ENCODE measurements at regions not wholly inside any gene's neighbourhood (a gene's known extent, or its start where the extent isn't known, plus 50 kb on each side); places are given as distances from the start of the nearest gene placed in this dataset.
"Not testable (repeated sequence)": the region's sequence is repeated elsewhere in the genome, so short reads cannot be mapped to it uniquely, and the experiment has no call there.

- H3K9me3 ChIP-seq (ENCODE audit: low read length) = no peaks in the 10 kb centered on the region
- no peak for TF ChIP-seq GABPA (IDR thresholded peaks at IDR 0.05; ENCODE audit: low read depth, low read length)
- TF ChIP-seq GABPA (CRISPR knock-in tag; IDR thresholded peaks at IDR 0.05; ENCODE audit: low read depth) = no peak
- TF ChIP-seq GZF1 (CRISPR knock-in tag; IDR thresholded peaks at IDR 0.05) = no peak
- TF ChIP-seq, protein P1, sequence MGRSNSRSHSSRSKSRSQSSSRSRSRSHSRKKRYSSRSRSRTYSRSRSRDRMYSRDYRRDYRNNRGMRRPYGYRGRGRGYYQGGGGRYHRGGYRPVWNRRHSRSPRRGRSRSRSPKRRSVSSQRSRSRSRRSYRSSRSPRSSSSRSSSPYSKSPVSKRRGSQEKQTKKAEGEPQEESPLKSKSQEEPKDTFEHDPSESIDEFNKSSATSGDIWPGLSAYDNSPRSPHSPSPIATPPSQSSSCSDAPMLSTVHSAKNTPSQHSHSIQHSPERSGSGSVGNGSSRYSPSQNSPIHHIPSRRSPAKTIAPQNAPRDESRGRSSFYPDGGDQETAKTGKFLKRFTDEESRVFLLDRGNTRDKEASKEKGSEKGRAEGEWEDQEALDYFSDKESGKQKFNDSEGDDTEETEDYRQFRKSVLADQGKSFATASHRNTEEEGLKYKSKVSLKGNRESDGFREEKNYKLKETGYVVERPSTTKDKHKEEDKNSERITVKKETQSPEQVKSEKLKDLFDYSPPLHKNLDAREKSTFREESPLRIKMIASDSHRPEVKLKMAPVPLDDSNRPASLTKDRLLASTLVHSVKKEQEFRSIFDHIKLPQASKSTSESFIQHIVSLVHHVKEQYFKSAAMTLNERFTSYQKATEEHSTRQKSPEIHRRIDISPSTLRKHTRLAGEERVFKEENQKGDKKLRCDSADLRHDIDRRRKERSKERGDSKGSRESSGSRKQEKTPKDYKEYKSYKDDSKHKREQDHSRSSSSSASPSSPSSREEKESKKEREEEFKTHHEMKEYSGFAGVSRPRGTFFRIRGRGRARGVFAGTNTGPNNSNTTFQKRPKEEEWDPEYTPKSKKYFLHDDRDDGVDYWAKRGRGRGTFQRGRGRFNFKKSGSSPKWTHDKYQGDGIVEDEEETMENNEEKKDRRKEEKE (IDR thresholded peaks at IDR 0.05) = no peak
- TF ChIP-seq KLF15 (CRISPR knock-in tag; IDR thresholded peaks at IDR 0.05; ENCODE audit: borderline replicate concordance) = no peak
- no peak for TF ChIP-seq RFXAP (CRISPR knock-in tag; IDR thresholded peaks at IDR 0.05; ENCODE audit: borderline replicate concordance)
- no peak for TF ChIP-seq TBX2 (CRISPR knock-in tag; IDR thresholded peaks at IDR 0.05; ENCODE audit: borderline replicate concordance)
- no peak for TF ChIP-seq ZNF564 (CRISPR knock-in tag; IDR thresholded peaks at IDR 0.05)
- no peak for TF ChIP-seq RARA (CRISPR knock-in tag; IDR thresholded peaks at IDR 0.05)
- TF ChIP-seq ATF3 (CRISPR knock-in tag; IDR thresholded peaks at IDR 0.05) = no peak
- TF ChIP-seq ZBTB37 (CRISPR knock-in tag; IDR thresholded peaks at IDR 0.05) = no peak
- TF ChIP-seq ZNF878 (CRISPR knock-in tag; IDR thresholded peaks at IDR 0.05) = no peak
- DNase-seq (ENCODE audit: low spot score) = no peak
- in situ Hi-C loops (cut with HindIII; ENCODE audit: extremely low pct_ligation_motif_present, low pct_unique_long_range_greater_than_20kb) = no loop called here
- H3K4me1 ChIP-seq (ENCODE audit: insufficient read depth, low read length) = no peaks in the 10 kb centered on the region
- CTCF ChIA-PET (ENCODE audit: low intra/inter-chr PET ratio, low total read pairs) = no interaction called here
- no peak for ATAC-seq
- H3K9ac ChIP-seq (ENCODE audit: insufficient read depth, low read depth, low read length) = no peak overlapping the region
- H2AFZ ChIP-seq (ENCODE audit: low read length) = no peak overlapping the region
- POLR2A ChIA-PET = no interaction called here
- H3K4me3 ChIP-seq (replicated peaks in 1 of 3; ENCODE audit: insufficient read depth in 1 of 3, low read depth in 2 of 3, low read length in 3 of 3) = no peak overlapping the region
- H3K4me2 ChIP-seq (ENCODE audit: low read depth, low read length) = no peak overlapping the region
- no peaks in the 10 kb centered on the region for H3K27me3 ChIP-seq (ENCODE audit: control insufficient read depth in 1 of 2, insufficient read depth in 2 of 2, low read length in 2 of 2)
- FAIRE-seq = no peak
- H3K27ac ChIP-seq (ENCODE audit: extremely low read length, insufficient read depth, low read length) = no peak overlapping the region
- under 1% methylated on average over 2 of the region's 2 CpGs for WGBS (ENCODE audit: low lambda C conversion rate)
- H3K36me3 ChIP-seq (replicated peaks in 1 of 2; ENCODE audit: control insufficient read depth in 1 of 2, insufficient read depth in 2 of 2, low read length in 2 of 2) = no peaks in the 10 kb centered on the region
- no peaks in the 10 kb centered on the region for H4K20me1 ChIP-seq (ENCODE audit: insufficient read depth, low read length)
- intact Hi-C loops (cut with micrococcal nuclease; ENCODE audit: unreplicated experiment) = no loop called here
- no peaks in the 10 kb centered on the region for H3K79me2 ChIP-seq (ENCODE audit: insufficient read depth, low read length)
- BruUV-seq (replicated peaks) = no TSS peak
Measured at GRCh38 chr3:89533275-89533674, 425.9 kb downstream of the EPHA3 start.

GRCh38 chr3:89554587-89554986, 447.2 kb downstream of the EPHA3 start:
- H3K79me2 ChIP-seq (ENCODE audit: insufficient read depth, low read length); CTCF ChIA-PET (ENCODE audit: low intra/inter-chr PET ratio, low total read pairs); H4K20me1 ChIP-seq (ENCODE audit: insufficient read depth, low read length); H3K36me3 ChIP-seq (replicated peaks in 1 of 2; ENCODE audit: control insufficient read depth in 1 of 2, insufficient read depth in 2 of 2, low read length in 2 of 2); H3K9me3 ChIP-seq (ENCODE audit: low read length); H3K4me1 ChIP-seq (ENCODE audit: insufficient read depth, low read length); H3K27ac ChIP-seq (ENCODE audit: extremely low read length, insufficient read depth, low read length); DNase-seq (ENCODE audit: low spot score); BruUV-seq (replicated peaks); ATAC-seq; H3K4me2 ChIP-seq (ENCODE audit: low read depth, low read length); FAIRE-seq; H3K4me3 ChIP-seq (replicated peaks in 1 of 3; ENCODE audit: insufficient read depth in 1 of 3, low read depth in 2 of 3, low read length in 3 of 3); POLR2A ChIA-PET; H3K9ac ChIP-seq (ENCODE audit: insufficient read depth, low read depth, low read length); H2AFZ ChIP-seq (ENCODE audit: low read length); intact Hi-C loops (cut with micrococcal nuclease; ENCODE audit: unreplicated experiment); H3K27me3 ChIP-seq (ENCODE audit: control insufficient read depth in 1 of 2, insufficient read depth in 2 of 2, low read length in 2 of 2): not testable (repeated sequence)
- WGBS (ENCODE audit: low lambda C conversion rate) = 37% methylated on average over 6 of the region's 6 CpGs
- in situ Hi-C loops (cut with HindIII; ENCODE audit: extremely low pct_ligation_motif_present, low pct_unique_long_range_greater_than_20kb) = loop anchor here (25.0 kb wide), 1 partner anchor 283 kb away; no protein-coding TSS in a partner anchor

Data from HepG2 (cell line).